Stromal cell of bone marrow (primary cell): ENCODE measurements at regions not wholly inside any gene's neighbourhood (a gene's known extent, or its start where the extent isn't known, plus 50 kb on each side); places are given as distances from the start of the nearest gene placed in this dataset.
"Not testable (repeated sequence)": the region's sequence is repeated elsewhere in the genome, so short reads cannot be mapped to it uniquely, and the experiment has no call there.

ENCODE experiments used
- DNase-seq: peaks from one replicate; pipeline ENCODE4 v3.0.0-alpha.2; 2012; ENCODE audit warnings: low read depth

DNA sequence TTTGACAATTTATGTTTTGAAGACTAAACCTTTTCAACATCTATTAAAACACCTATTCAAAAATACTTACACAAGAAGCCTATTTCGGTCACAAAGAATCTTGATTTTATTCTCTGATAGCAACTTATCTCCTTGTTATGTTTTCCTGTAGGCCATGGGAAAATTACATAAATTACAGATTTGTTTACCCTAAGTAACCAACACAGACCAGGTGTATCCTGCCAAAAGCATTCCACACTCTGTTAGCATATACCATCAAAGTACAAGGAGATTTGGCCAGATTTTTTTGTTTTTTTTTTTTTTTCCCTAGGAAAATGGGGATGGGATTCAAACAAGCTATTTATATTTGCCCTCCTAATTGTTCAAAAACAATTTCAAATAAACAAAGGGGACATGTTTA, 497.9 kb upstream of the MAGEB18 start:
- DNase-seq, result no peak

DNA sequence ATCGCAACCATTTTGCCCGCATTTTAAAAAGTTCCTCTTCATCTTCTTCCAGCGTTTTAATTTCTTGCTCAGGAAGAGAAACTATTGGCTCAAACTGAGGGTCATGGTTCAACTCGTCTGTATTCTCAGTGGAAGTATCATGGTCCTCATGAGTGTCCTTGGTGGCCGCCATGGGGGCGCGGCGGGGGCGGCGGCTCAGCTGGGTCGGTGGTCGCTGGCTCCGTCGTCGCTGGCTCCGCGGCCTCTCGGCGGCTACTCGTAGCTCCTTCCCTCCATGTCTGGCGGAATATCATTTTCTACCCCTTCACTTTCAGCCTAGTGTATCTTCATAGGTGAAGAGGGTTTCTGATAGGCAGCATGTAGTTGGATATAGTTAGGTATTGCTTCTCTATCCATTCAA, 492.0 kb upstream of the MAGEB18 start:
- no peak for DNase-seq

- DNase-seq, result no peak
Observed at GRCh38 chrX:25648790-25649189, 489.4 kb upstream of the MAGEB18 start.

DNA sequence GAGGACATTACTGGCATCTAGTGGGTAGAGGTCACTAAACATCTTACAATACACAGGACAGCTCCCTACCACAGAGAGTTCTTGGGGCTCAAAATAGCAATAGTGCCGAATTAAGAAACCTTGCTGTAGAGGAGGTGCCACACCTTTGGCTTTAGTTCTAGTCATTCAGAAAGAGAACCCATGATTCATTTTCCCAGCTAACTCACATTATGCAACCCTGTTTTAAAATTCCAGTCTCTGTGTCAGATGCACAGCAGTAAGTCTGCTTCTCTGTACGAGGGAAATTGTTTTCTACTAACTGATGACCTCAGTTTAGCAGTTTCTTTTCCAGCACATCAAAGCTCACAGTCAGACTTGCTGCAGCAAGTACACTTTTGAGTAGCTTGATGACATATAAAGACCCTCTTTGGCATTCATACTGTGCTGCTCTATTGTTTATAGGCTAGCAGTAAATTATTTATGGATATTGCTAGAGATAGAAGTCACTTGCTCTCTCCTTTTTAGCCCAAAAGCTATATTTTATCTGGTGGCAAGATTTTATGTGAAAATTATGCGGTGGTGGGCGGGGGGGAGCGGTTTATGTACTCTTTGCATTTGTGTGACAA, 487.8 kb upstream of the MAGEB18 start:
- DNase-seq, result peak; percentile 13

DNA sequence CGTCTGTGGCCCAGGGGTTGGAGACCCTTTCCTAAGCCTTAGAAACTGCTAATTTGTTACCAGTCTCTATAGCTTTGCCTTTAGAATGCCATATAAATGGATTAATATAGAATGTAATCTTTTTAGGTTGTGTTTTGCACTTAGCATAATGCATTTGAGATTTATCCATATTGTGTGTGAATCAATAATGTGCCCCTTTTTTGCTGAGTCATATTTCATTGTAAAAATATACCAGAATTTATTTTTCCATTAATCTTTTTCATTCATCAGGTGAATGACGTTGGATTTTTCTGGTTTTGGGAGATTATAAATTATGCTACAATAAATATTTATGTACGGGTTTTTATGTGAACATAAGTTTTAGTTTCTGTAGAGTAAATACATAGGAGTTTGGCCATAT, 478.8 kb upstream of the MAGEB18 start:
- no peak for DNase-seq

DNA sequence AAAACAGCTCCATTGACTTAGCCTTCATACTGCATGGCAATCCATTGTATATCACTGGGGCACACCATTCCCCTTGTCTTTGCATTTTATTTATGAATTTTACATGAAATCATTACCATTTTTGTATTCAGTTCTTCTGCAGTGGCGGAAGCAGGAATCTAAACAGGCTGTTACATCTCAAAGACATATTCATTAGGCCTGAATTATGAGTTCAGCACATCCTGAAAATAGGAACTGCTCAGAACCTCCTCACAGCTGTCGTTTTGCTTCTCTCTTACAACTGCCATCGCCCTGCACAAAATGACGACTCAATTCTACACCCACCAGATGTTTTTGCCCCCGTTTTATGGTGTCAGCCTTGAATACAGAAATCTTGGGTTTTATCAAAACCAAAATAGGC, 474.4 kb upstream of the MAGEB18 start:
- no peak for DNase-seq

DNA sequence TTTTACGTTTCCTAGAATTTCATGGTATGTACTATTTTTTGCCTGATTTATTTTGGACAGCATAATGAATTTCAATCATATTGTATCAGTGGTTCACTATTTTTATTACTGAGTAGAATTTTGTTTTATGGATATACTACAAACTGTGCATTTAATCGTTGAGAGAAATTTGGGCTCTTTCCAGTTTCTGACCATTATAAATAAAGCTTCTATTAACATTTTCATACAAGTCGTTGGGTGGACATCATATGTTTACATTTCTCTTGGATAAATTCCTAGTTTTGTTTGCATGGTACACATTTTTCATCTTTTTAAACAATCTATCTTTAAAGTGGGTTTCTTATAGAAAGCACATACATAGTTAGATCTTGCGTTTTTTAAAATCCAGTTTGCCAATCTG, 472.7 kb upstream of the MAGEB18 start:
- no peak for DNase-seq

DNA sequence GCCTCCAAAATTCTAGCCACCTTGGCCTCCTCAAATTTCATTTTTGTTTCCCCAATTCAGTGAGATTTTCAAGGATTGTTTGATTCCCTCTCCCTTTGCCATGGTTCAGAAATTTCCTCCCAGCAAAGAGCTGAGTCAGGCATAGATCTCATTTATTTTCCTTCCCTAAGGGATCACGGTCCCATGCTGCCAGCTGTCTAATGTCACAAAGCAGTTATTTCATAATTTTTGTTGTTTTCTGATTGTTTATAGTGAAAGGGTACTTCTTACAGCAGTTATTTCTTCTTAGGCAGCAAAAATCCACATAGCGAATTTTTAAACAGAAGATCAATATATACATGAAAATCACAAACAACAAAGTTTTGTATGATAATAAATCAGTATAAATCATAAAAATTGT, 470.5 kb upstream of the MAGEB18 start:
- DNase-seq, result no peak

- no peak for DNase-seq
Observed at GRCh38 chrX:25674776-25675175, 463.4 kb upstream of the MAGEB18 start.

- DNase-seq, result no peak
Observed at GRCh38 chrX:25701876-25702275, 436.3 kb upstream of the MAGEB18 start.

DNA sequence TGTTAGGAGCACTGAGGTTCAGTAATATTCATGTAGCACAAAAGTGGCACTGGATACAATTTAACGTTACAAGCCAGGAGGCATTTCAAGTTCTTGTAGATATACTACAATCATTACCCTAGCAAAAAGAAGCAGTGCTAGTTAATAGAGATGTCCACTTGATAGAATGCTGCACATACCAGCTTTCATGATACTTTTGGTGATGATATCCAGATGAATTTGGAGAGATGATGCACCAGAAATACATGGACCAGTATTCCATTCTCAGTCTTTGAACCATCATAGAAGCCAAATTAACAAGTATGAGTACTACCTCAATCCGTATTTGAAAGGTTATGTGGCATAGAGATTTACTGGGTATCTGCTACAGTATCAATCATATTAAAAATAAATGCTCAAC, 421.0 kb upstream of the MAGEB18 start:
- DNase-seq, result no peak

GRCh38 chrX:25721564-25721963, 416.6 kb upstream of the MAGEB18 start:
- DNase-seq, result no peak

GRCh38 chrX:25726539-25726938, 411.6 kb upstream of the MAGEB18 start:
- peak; percentile 11 for DNase-seq

DNA sequence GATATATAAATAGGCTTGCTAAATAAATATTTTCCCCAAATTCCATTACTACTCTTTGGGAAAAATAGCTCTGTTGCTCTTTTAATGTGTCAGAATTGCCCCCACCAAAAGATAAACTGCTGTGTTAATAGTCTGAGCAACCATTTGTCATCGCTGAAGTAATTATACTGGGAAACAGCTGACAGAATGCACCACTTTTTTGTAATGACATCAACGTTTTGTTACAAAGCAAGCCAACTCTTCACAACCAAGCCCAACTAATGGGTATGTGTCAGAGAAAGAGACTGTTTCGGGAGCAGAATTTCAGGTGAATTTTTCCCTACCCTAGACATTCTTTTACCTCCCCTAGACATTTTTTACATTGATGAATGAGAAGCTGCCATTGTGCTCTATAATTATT, 405.0 kb upstream of the MAGEB18 start:
- DNase-seq, result no peak

DNA sequence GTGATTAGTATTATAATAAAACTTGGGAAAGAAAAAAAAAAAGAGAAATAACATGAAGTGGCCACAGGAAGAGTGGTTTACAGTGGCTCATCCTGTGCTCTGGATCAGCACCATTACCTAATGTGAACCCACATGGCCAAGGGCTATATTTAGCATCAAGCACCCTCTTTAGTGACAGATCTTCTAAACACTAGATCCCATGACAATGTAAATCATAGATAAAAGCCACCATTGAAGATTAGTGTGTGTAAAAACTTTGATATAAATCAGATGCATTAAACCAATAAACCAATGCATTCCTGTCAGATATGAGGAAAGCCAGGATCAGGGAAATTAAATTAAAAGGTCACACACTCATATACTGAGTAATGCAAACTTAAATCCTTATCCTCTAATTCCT, 400.6 kb upstream of the MAGEB18 start:
- DNase-seq, result peak; percentile 9

DNA sequence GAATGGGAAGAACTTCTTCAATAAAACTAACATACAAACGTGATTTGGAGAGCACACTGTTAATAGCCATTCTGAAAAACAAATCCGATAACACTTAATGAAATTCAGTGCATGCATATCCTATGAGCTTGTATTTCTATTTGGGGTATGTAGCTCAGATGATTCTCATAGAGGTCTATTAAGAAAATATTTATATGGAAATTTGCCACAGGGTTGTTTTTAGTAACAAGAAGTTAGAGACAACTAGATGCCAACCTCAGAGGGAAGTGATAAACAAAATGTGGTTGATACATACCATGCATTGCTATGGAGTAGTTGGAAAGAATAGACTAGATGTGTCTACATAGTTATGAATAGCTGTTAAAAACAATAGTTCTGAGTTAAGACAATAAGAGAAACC, 395.8 kb upstream of the MAGEB18 start:
- no peak for DNase-seq

- DNase-seq, result no peak
Observed at GRCh38 chrX:25754399-25754798, 383.7 kb upstream of the MAGEB18 start.

GRCh38 chrX:25755194-25755593, 382.9 kb upstream of the MAGEB18 start:
- DNase-seq, result no peak

DNA sequence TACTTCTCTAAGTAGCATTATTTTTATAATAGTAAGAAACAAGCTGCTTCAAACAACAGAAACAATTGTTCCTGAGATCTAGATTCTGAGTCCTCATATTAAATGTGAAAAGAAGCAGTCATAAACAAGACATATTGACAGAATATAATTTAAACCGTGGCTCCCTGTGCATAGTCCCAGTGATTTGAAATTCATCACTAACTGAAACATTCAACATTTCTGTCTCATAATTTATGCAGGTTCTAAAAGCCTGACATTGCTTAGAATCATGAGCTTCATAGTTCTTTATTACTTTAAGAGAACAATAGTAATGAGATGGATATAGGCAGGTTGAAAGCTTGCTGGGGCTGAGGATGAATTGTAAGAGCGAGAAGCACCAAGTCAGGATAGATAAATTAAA, 375.5 kb upstream of the MAGEB18 start:
- no peak for DNase-seq

DNA sequence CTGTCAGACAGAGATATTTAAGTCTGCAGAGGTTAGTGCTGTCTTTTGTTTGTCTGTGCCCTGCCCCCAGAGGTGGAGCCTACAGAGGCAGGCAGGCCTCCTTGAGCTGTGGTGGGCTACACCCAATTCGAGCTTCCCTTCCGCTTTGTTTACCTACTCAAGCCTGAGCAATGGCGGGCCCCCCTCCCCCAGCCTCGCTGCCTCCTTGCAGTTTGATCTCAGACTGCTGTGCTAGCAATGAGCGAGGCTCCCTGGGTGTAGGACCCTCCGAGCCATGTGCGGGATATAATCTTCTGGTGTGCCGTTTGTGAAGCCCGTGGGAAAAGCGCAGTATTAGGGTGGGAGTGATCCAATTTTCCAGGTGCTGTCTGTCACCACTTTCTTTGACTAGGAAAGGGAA, 366.3 kb upstream of the MAGEB18 start:
- not testable (repeated sequence) for DNase-seq

DNA sequence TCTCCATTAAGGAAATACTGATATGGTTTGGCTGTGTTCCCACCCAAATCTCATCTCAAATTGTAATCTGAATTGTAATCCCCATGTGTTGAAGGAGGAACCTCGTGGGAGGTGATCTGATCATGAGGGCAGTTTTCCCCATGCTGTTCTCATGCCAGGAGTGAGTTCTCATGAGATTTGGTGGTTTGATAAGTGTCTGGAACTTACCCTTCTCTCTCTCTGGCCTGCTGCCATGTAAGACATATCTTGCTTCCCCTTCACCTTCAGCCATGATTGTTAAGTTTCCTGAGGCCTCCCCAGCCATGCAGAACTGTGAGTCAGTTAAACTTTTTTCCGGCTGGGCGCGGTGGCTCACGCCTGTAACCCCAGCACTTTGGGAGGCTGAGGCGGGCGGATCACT, 340.3 kb upstream of the MAGEB18 start:
- not testable (repeated sequence) for DNase-seq

GRCh38 chrX:25805744-25806143, 332.4 kb upstream of the MAGEB18 start:
- no peak for DNase-seq

DNA sequence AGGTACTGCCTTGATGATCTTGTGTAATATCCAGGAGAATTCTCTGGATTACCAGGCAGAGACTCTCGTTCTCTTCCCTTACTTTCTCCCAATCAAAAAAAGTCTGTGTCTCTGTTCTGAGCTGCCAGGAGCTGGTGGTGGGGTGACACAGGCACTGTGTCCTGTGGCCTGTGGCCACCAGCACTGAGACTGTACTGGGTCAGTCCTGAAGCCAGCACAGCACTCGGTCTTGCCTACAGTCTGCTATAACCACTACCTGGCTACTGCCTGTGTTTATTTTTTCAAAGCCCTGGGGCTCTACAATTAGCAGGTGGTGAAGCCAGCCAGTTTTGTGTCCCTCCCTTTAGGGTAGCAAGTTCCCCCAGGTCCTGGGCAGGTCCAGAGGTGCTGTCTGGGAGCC, 331.1 kb upstream of the MAGEB18 start:
- no peak for DNase-seq

- DNase-seq, result peak; percentile 17
Observed at GRCh38 chrX:25810202-25810601, 327.9 kb upstream of the MAGEB18 start.

DNA sequence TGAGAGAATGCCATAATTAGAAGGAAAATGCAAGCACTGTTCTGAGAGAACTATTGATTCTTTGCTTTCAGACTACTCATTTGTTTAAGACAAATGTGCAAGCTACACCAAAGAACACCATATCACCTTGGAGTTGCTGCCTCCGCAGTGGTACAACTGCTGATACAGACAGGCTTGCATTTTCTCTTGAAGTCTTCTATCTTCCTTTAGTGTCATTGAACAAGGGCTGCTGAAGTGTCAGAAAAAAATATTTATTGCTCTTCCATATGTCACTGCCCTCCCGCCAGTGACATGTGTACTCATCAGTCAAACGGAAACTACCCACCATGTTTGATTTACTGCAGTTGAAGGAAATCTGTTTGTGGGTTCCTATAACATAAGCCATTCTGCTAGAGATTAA, 318.3 kb upstream of the MAGEB18 start:
- no peak for DNase-seq
